SK-N-DZ (cell line): ENCODE measurements at regions not wholly inside any gene's neighbourhood (a gene's known extent, or its start where the extent isn't known, plus 50 kb on each side); places are given as distances from the start of the nearest gene placed in this dataset.

Experiments
- DNase-seq: peaks from one replicate; pipeline ENCODE4 v3.0.0-alpha.2; 2015; ENCODE audit warnings: low spot score

DNA sequence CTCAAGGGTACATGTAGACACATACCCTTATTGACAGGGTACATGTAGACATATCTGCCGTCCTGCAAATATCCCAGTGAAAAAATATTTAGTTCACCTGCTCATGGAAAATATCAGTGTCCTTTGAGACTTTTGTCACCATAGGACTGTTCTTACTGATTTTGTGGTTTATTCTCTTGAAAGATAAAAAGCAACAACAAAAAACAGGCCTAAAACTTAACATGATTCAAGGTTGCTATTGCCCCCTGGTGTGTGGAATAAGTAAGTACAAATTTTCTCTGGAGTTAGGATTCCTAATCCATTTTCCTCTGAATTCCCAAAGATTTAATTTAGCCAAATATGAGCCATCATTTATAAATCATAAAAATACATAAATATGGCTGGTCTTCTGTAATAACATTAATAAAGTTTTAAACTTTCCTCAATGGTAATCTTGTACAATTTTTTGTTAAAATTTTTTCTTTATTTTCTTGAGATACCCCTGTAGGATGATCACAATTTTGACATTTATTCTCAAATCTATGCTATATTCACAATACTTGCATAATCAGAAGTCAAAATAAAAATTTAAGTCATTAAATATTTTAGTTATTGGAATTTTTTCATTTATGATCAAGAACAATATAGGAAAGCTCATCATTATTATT lies 741.4 kb upstream of the POT1 start:
- DNase-seq, result peak; percentile 53

DNA sequence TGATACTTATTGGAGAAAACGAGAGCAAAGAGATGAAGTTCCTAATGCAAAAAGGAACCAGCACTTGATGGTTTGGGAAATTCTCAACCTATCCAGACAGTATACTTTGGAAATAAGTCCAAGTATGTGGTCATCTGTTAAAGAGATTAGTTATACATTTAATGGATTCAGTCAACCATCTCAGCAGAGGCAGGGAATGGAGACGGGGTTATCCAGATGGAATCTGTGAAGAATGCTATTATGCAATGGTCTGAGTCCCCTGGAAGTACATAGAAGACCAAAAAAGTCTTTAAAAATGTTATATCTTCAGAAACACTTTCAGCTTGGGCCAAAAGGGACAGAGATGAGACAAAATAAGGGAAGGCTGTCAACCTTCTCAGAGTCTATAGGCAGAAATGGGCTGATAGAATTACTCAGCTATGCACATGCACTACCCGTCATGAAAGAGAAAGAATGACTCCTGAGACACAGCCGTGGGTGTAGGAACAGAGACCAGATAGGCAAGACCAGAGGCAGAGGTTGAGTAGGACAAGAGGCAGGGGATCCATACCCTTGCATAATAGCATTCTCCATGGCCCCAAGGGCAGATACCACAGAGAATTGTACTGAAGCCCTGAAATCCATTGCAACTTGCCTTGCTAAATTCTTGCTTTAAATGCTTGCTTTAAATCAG lies 738.8 kb upstream of the POT1 start:
- no peak for DNase-seq

DNA sequence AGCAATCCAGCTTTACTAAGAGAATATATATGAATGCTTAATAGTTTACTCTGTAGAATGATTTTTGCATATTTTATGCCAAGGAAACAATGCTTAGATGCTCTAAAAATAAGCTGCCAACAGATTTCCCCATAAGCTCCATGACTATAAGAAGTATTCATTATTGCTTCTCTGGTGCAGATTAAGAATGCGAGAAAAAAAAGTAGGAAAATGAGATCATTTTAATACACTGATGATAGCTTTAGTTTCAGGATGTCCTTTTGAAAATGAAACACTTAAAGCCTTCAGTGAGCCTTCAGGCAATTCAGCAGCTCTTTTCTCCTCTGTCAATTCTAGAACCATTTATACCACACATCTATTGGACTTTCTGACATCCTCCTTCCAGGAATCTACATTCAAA lies 735.0 kb upstream of the POT1 start:
- DNase-seq, result no peak

DNA sequence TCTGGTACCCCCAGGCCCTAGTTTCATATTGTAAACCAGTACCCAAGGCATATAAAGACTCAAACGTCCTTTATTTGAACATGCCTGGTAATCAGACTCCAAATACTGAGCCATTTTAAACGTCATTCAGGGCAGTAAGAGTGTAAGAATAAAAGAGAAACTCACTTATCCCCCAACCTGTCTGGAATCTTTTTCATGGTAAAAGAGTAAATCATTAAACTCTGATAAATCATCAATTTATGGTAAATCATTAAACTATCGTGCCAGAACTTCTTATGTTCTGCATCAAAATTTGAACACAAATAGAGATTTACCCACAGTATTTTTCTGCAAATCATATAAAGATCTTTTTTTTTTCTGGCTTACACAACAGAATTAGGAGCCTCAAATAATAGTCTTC lies 734.3 kb upstream of the POT1 start:
- DNase-seq, result no peak

DNA sequence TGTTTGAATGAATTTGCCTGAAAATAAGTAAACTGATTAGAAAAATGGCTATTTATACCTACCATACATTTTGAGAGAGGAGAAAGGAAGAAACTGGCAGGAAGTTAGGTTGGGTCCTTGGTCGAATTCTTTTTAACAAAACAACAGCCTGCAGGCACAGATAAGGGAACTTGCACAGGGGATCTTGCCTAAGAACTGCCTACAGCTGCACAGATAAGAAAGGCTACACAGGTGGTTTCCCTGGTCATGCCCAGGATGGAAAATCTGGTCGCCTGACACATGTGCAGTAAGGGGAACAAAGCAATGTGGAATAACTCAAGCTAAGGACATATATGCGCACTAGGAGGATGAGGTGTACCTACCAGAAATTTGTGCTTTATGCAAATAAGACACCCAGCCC lies 732.1 kb upstream of the POT1 start:
- DNase-seq, result no peak

DNA sequence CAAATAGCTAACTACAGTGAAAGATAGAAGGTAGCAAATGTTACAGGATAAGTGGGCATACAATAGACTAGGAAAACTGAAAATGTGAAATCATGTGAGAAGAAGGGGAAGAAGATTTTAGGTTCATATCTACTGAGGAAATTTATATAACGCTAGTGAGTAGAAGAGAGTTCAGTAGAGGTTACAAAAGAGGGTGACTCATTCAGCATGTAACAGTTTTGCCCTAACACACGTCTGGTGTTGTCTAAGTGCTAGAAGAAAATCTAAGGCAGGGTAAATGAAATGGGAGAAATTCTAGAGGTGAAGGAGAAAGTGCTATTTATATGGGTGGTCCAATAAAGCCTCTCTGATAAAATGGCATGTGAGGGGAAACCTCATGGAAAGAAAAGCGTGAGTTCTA lies 731.4 kb upstream of the POT1 start:
- no peak for DNase-seq

DNA sequence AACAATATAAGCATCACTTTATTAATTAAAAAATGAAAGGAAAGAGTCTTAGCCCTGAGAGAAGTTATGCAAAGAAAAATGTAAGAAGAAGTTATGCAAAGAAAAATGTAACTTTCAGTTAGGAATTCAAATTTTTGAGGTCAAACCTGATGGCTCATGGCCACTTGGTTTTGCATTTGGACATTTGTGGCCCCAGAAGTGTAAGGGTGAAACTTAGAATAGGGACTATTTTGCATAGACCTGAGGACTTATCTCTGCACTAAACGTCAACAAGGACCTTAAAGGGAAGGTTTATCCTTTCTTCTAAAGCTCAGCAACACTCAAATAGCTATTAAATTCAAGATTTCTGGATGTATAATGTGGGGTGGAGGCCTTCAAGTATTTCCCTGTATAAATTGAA lies 724.5 kb upstream of the POT1 start:
- DNase-seq, result no peak

DNA sequence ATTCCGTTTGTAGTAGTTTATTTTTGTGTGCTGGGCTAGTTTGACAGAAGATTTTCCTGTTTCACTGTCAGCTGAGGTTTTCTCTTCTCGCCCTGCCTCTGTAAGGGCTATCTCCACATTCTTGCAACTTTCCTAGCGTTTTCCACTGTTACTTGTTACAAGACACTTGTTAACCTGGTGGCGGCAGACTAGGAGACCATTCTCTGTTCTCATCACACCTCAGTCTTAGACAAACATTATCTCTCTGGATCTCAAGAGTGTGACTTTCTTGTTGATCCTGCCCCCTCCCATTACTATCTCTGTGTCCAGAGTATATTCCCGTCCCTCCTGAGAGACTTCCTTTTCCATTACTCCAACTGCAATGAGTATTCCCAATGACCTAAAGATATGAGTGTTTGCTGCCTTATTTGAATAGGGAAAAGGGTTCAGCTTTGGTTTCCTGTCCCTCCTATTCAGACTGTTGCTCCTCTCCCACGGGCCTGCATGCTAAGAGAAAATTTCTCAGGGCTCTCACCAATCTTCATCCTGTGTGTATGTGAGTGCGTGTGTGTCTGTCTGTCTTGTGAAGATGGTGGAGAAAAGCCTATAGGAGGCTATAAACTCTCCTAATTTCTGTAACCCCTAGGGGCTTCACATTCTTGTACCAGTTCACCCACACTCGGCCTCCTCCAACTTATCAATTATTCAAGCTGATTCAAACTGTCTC lies 722.4 kb upstream of the POT1 start:
- no peak for DNase-seq

DNA sequence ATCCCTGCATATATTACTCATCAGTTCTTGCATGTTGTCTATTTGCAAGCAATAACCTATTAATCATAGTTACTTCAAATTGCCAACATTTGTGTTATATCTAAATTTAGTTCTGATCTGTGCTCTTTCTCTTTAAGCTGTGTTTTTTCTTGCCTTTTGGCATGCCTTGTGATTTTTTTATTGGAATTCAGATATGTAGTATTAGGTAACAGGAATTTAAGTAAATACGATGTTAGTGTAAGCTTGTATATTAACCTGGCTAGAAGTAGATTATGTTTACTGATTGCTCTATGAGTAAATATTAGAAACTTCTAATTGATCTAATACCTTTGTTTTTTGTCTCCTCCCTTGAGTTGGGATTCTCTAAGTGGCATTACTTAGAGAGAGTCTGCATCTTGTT lies 718.9 kb upstream of the POT1 start:
- no peak for DNase-seq

DNA sequence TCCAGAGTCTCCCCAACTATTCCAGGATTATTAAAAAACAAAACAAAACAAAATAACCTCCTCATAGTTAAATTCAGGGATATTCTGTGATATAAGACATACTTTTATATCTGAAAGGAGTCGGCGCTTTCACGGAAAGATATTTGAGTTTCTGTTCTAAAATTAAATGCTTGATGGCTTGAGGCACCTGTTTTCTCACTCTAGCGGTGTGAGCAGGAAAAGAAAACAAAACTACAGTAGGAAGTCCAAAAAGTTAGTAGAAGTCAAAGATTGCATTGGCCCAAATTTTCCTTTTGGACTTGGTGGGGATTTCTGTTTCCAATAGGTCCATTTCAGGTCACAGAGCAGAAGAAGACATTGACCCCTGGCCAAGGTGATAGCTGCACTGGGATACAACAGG lies 716.1 kb upstream of the POT1 start:
- no peak for DNase-seq

DNA sequence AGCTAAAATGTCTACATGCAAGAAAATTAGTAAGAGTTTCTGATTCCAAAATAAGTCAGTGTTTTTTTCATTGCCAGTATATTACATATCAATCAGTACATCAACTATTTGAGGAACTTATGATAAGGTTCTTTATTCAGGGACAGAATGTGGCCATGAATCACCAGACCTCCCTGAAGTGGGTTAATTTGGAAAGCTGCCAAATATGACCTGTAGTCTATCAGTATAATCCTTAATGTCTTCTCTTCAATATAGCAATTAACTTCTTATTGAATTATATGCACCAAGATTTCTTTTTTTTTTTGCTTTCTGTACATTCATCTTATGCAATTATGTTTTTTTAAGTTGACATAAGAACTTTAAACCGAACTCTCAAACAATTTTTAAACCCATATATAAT lies 714.5 kb upstream of the POT1 start:
- peak; percentile 35 for DNase-seq

DNA sequence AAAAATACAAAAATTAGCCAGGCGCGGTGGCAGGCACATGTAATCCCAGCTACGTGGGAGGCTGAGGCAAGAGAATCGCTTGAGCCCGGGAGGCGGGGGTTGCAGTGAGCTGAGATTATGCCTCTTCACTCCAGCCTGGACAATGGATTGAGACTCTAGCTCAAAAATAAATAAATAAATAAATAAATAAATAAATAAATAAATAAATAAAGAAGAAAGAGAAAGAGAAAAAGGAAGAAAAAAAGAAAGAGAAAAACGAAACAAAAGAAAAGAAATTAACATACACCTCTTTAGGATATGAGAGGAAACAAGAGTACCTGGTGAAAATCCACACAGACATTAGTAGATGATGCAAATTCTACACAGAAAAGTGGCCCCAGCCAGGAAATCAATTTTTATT lies 713.7 kb upstream of the POT1 start:
- no peak for DNase-seq

DNA sequence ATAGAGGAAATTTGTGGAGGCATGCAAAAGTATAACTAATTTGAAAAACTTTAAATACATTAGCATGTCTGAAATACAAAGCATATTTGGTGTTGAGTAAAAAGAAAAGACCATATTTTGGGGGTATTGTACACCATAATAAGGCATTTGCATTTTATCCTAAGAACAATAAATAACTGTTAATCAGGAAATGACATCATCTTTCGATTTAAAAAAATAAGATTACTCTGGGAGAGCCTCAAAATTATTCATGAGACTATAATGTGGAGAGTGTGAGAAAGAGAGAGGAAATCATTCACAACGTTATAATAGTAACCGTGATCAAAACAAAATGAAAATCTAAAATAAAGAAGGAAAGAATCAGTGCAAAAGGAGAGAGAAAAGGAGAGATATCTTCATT lies 712.3 kb upstream of the POT1 start:
- DNase-seq, result no peak

DNA sequence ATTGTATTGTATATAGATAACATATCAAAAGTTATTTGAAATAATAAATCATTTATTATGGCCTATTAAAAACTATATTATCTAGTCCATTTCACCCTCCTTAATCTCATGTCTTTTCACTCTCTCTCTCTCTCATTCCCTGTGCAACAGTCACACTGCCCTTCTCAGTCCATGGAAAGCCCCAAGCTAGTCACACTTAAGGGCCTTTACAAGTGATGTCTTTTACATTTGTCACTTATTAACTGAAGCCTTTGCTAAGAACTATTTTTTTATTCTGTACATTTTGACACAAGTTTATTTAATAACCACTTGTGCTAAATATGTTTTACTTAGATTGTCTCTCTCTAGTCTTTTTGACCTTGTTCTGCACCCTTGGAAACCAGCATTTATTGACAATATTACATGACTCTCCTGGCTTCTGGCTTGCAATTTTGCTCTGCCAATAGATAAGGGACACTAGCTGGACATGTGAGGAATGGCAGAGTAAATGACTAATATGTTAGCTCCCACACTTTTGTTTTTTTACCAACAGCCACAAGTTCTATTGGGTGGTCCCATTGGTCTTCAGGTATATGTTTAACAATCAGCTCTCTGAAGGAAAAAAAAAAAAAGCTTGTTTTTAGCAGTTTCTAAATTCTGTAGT lies 706.8 kb upstream of the POT1 start:
- no peak for DNase-seq

DNA sequence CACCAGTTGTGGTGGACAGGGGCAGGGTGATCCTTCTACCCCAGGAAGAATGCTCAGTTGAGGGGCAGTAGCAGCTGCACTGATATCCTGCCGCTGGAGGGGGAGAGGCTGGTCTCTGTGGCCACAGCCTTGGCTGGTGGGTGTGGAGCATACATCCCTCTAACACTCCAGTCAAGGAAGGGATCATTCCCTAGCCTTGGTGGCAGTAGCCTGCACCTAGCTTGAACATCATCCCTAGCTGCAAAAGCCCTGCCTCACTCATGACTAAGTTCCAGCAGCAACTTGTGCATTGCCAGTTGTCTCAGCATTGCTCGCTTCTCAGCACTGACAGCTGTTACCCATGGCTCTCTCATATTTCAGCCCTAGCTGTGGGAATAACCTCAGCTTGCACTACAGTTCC lies 688.9 kb upstream of the POT1 start:
- DNase-seq, result no peak

DNA sequence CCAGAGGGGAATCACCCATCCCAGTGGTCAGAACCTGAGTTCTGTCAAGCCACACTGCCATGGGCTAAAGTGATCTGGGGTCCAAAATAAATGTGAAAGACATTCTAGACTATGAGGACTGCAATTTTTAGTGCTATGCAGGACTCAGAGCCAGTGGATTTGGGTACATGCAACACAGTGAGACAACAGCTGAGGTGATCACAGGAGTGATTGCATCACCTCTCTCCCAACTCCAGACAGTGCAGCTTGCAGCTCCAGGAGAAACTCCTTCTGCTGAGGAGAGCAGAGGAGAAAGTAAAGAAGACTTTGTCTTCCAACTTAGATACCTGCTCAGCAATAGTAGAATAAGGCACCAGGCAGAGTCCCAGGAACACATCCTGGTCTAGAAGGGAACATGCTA lies 682.0 kb upstream of the POT1 start:
- DNase-seq, result no peak

DNA sequence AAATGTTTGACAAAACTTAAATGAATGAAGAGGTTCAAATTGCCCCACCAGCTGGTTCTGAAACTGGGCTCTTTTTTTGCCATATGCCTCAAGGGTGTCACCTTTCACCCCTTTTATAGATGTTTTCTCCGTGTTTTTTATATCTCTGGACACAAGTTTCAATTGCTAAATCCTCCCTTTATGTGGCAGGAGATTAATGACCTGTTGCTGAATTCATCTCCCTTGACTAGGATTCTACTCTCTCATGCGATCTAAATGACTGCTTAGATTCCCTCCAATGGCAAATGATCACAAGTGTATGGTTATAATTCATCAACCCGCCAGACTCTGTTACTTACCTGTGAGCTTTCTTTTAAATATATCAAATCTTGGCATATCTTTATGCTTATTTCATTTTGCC lies 677.0 kb upstream of the POT1 start:
- DNase-seq, result no peak

DNA sequence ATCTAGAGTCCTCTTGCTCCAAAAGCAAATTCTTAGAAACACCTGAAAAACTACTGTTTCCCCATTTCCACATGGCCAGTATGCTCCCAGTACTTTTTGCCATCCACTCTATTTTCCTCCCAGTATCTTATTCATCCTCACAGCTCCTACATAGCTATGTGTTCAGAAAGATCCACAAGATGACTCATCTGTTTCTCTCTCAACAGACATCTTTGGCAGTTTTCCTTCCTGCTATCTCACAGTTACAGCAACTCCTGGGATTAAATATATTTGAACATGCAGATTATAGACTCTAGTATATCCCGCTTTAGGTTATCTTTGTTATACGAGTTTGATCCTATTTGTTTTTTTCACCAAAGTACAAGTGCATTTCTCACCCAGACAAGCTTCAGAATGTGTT lies 675.6 kb upstream of the POT1 start:
- DNase-seq, result no peak

DNA sequence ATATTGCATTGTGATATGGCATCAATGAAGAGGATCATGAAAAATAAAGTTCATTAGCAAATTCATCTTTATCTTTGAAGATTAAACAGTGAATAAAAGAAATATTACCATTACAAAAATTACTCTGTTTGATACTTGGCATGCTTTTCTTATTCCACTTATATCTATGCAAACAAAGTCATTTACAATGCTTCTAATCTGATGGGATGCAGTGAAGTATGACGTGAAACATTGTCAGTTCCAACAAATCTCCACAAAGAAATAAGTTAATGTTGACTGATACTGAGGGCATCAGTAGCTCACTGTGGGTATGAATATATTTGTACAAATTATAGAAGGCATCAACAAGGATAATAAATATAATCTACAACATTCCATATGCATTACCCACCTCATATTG lies 672.8 kb upstream of the POT1 start:
- DNase-seq, result no peak

DNA sequence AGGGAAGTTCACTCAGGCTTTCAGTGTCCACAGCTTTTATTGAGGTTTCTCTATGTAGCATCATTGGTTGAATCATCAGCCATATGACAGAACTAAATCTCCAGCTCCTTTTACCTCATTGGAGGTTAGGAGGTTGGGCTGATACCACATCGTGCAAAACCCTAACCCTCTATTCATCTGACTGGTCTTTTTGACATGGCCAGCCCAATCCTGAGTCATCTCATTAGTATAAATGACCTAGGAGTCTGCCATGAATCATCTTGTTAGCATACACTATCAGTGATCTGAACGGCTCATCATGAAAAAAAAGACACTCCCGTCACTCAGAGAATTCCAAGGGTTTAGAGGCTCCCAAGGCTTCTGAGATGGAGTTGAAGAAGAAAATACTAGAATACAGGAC lies 669.8 kb upstream of the POT1 start:
- no peak for DNase-seq

DNA sequence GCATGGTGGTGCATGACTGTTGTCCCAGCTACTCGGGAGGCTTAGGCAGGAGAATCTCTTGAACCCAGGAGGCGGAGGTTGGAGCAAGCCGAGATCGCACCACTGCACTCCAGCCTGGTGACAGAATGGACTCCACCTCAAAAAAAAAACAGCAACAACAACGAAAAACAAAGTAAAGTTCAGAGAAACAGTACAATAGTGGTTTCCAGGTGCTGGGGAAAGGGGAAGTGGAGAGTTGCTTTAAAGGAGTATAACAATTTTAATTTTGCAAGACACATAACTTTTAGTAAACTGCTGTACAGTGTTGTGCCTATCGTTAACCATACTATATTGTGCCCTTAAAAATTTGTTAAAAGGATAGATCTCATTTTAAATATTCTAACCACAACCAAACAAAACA lies 662.7 kb upstream of the POT1 start:
- DNase-seq, result no peak

DNA sequence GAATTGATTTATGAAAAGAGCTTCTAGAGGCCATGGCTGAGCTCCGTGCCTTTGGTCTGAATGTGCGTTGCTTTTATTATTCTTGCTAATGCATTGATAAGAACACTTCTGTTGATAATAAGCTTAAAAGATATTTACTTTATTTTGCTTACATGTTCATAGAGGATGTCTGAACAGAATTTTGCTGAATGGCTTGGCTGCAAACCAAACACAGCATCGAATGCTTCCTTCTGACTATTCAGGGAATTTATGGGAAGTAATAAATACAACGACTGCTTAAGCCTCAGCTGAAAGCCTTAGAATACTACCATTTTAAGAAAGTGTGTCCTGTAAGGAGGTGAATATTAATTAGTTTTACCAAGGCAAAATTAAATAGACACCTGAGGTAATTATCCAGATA lies 643.5 kb upstream of the POT1 start:
- DNase-seq, result no peak

DNA sequence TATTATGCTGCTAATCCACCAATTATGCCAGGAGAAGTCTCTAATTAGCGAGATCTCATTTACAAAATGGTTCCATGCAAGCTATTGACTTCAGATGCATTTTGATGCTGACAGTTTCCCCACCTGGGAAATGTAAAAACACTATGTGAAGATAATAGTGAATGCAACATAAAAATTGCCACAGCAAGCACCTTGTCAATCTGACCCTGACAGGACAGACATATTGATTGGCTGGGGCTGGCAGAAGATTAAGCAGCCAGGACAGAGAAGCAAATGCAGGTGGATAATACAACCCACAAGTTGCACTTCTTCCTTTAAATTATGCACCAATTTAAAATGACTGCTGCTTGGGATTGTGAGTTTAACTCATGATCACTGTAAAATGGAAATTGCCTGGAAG lies 642.8 kb upstream of the POT1 start:
- DNase-seq, result no peak
